HEK293 (cell line): ENCODE measurements at regions not wholly inside any gene's neighbourhood (a gene's known extent, or its start where the extent isn't known, plus 50 kb on each side); places are given as distances from the start of the nearest gene placed in this dataset.
A peak's percentile ranks its signal among the peaks of the same experiment; 100 is the strongest.

Source experiments
- BCL11A ChIP-seq: fragments of 450-650 bp; formaldehyde crosslinking; IDR thresholded peaks from 2 replicates; pipeline ENCODE4 v1.5.1; 2016; ENCODE audit warnings: low read depth, missing biosample characterization, missing genetic modification characterization
- HOXC10 ChIP-seq: sonication (generic); formaldehyde crosslinking; IDR thresholded peaks from 2 replicates; pipeline ENCODE4 v1.8.1; 2023; ENCODE audit warnings: mild to moderate bottlenecking, missing genetic modification reagents
- KLF8 ChIP-seq: fragments of 450-650 bp; formaldehyde crosslinking; IDR thresholded peaks from 2 replicates; pipeline ENCODE4 v1.5.1; 2016; ENCODE audit warnings: missing biosample characterization, missing genetic modification characterization
- OVOL3 ChIP-seq: fragments of 450-650 bp; formaldehyde crosslinking; IDR thresholded peaks from 2 replicates; pipeline ENCODE4 v1.5.1; 2016; ENCODE audit warnings: missing biosample characterization, missing genetic modification characterization
- REPIN1 ChIP-seq: fragments of 450-650 bp; formaldehyde crosslinking; IDR thresholded peaks from 2 replicates; pipeline ENCODE4 v1.5.1; 2017; ENCODE audit warnings: missing biosample characterization, missing genetic modification characterization, low read depth
- SCRT1 ChIP-seq: fragments of 450-650 bp; formaldehyde crosslinking; IDR thresholded peaks from 2 replicates; pipeline ENCODE4 v1.5.1; 2016; ENCODE audit warnings: missing biosample characterization, missing genetic modification characterization, borderline replicate concordance
- YY2 ChIP-seq: fragments of 450-650 bp; formaldehyde crosslinking; IDR thresholded peaks from 2 replicates; pipeline ENCODE4 v1.5.1; 2016; ENCODE audit warnings: missing biosample characterization, missing genetic modification characterization
- ZBTB20 ChIP-seq: fragments of 450-650 bp; formaldehyde crosslinking; IDR thresholded peaks from 2 replicates; pipeline ENCODE4 v1.5.1; 2016; ENCODE audit warnings: missing biosample characterization, missing genetic modification characterization
- ZBTB44 ChIP-seq: fragments of 450-650 bp; IDR thresholded peaks from 2 replicates; pipeline ENCODE4 v1.5.1; 2018; ENCODE audit warnings: missing biosample characterization, mild to moderate bottlenecking, missing genetic modification characterization
- ZBTB48 ChIP-seq: fragments of 450-650 bp; formaldehyde crosslinking; IDR thresholded peaks from 2 replicates; pipeline ENCODE4 v1.5.1; 2016; ENCODE audit warnings: missing biosample characterization, missing genetic modification characterization
- ZEB2 ChIP-seq: fragments of 450-650 bp; formaldehyde crosslinking; IDR thresholded peaks from 2 replicates; pipeline ENCODE4 v1.5.1; 2016; ENCODE audit warnings: missing biosample characterization, missing genetic modification characterization
- ZFP3 ChIP-seq: fragments of 450-650 bp; formaldehyde crosslinking; IDR thresholded peaks from 2 replicates; pipeline ENCODE4 v1.5.1; 2016; ENCODE audit warnings: low read depth, missing biosample characterization, missing genetic modification characterization
- ZNF133 ChIP-seq: fragments of 450-650 bp; formaldehyde crosslinking; IDR thresholded peaks from 2 replicates; pipeline ENCODE4 v1.5.1; 2016; ENCODE audit warnings: missing biosample characterization, missing genetic modification characterization
- ZNF157 ChIP-seq: fragments of 450-650 bp; formaldehyde crosslinking; IDR thresholded peaks from 2 replicates; pipeline ENCODE4 v1.5.1; 2016; ENCODE audit warnings: missing biosample characterization, missing genetic modification characterization
- ZNF214 ChIP-seq: fragments of 450-650 bp; formaldehyde crosslinking; IDR thresholded peaks from 2 replicates; pipeline ENCODE4 v1.5.1; 2017; ENCODE audit warnings: missing biosample characterization, mild to moderate bottlenecking, missing genetic modification characterization, borderline replicate concordance
- ZNF248 ChIP-seq: fragments of 450-650 bp; formaldehyde crosslinking; IDR thresholded peaks from 2 replicates; pipeline ENCODE4 v1.5.1; 2017; ENCODE audit warnings: missing biosample characterization, missing genetic modification characterization
- ZNF324 ChIP-seq: fragments of 450-650 bp; formaldehyde crosslinking; IDR thresholded peaks from 2 replicates; pipeline ENCODE4 v1.5.1; 2016; ENCODE audit warnings: missing biosample characterization, missing genetic modification characterization
- ZNF354C ChIP-seq: fragments of 450-650 bp; formaldehyde crosslinking; IDR thresholded peaks from 2 replicates; pipeline ENCODE4 v1.5.1; 2016; ENCODE audit warnings: missing biosample characterization, missing genetic modification characterization, low read depth, borderline replicate concordance
- ZNF362 ChIP-seq: fragments of 450-650 bp; formaldehyde crosslinking; IDR thresholded peaks from 2 replicates; pipeline ENCODE4 v1.5.1; 2016; ENCODE audit warnings: missing biosample characterization, missing genetic modification characterization
- ZNF416 ChIP-seq: fragments of 450-650 bp; formaldehyde crosslinking; IDR thresholded peaks from 2 replicates; pipeline ENCODE4 v1.5.1; 2016; ENCODE audit warnings: missing biosample characterization, missing genetic modification characterization
- ZNF514 ChIP-seq: fragments of 450-650 bp; formaldehyde crosslinking; IDR thresholded peaks from 2 replicates; pipeline ENCODE4 v1.5.1; 2016; ENCODE audit warnings: missing biosample characterization, missing genetic modification characterization
- ZNF660 ChIP-seq: fragments of 450-650 bp; IDR thresholded peaks from 2 replicates; pipeline ENCODE4 v1.5.1; 2018; ENCODE audit warnings: missing biosample characterization, mild to moderate bottlenecking, missing genetic modification characterization
- ZNF677 ChIP-seq: fragments of 450-650 bp; IDR thresholded peaks from 2 replicates; pipeline ENCODE4 v1.5.0; 2018; ENCODE audit warnings: missing biosample characterization, mild to moderate bottlenecking, missing genetic modification characterization, moderate library complexity
- ZNF785 ChIP-seq: fragments of 450-650 bp; formaldehyde crosslinking; IDR thresholded peaks from 2 replicates; pipeline ENCODE4 v1.5.1; 2016; ENCODE audit warnings: missing biosample characterization, missing genetic modification characterization
- ZNF843 ChIP-seq: fragments of 450-650 bp; formaldehyde crosslinking; IDR thresholded peaks from 2 replicates; pipeline ENCODE4 v1.5.1; 2016; ENCODE audit warnings: missing biosample characterization, missing genetic modification characterization
- ZSCAN23 ChIP-seq: fragments of 450-650 bp; formaldehyde crosslinking; IDR thresholded peaks from 2 replicates; pipeline ENCODE4 v1.5.1; 2016; ENCODE audit warnings: missing biosample characterization, missing genetic modification characterization
- TF ChIP-seq, protein P1 (sequence below): fragments of 450-650 bp; formaldehyde crosslinking; IDR thresholded peaks from 2 replicates; pipeline ENCODE4 v1.5.1; 2016; ENCODE audit warnings: missing biosample characterization, missing genetic modification characterization
- TF ChIP-seq, protein P2 (sequence below): fragments of 450-650 bp; formaldehyde crosslinking; IDR thresholded peaks from 2 replicates; pipeline ENCODE4 v1.5.1; 2016; ENCODE audit warnings: missing biosample characterization, missing genetic modification characterization
- TF ChIP-seq, protein P3 (sequence below): fragments of 450-650 bp; formaldehyde crosslinking; IDR thresholded peaks from 2 replicates; pipeline ENCODE4 v1.5.1; 2016; ENCODE audit warnings: missing biosample characterization, missing genetic modification characterization
- TF ChIP-seq, protein P4 (sequence below): fragments of 450-650 bp; formaldehyde crosslinking; IDR thresholded peaks from 2 replicates; pipeline ENCODE4 v1.5.1; 2016; ENCODE audit warnings: missing biosample characterization, missing genetic modification characterization
- TF ChIP-seq, protein P5 (sequence below): fragments of 450-650 bp; formaldehyde crosslinking; optimal IDR thresholded peaks from 2 replicates; pipeline ENCODE3; 2016; ENCODE audit warnings: missing biosample characterization, mild to moderate bottlenecking, missing genetic modification characterization

DNA sequence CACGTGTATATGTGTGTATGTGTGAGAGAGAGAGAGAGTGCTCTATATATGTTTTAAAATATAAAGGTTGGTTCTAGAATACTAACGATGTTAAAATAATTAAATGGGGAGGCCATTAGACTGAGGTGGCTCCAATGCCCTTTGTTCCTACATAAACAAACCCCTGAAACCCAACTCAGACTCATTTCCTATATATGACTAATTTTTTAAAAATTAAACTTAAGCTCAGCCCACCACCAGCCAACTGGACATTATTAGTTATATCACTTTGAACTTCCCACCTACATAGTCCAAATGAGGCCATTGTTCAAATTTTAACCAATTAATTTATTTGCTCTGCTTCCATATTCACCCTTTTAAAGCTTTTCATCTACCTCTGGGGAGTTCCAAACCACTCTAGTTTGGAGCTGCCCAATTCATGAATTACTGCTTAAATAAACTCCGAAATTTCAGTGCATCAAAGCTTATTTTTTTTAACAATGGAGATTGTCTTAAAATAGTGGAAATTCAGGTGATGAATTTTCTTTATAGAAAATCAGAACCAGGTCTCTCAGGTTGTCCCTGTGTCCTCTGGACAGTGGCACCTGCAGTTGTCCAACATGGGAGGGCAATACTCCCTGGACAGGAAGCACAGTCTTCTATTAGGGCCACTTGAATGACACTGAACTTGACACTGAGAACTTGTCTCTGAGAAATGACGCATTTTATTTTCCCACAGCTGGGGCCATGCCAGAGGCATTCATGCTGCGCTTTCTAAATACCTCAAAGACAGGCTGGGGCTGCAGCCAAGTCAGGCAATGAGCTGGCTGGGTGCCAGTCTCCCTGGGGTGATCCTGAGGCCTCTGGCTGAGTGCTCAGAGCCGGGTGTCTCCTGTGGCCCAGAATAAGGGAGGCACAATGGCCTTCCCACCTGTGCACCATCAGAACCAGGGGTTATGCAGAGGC, 109.5 kb upstream of the TMEM72 start (continued):
- no peak for TF ChIP-seq ZNF362
- no peak for TF ChIP-seq ZNF157
- 0 out of 2 replicates have a peak, but pooled peaks have one; percentile 67 for TF ChIP-seq ZEB2 (tag by site-specific recombination)
- no peak for TF ChIP-seq YY2 (tag by site-specific recombination)
- TF ChIP-seq ZSCAN23 (tag by site-specific recombination), result no peak
- 0 out of 2 replicates have a peak, but pooled peaks have one; percentile 43 for TF ChIP-seq ZNF843 (tag by site-specific recombination)
- no peak for TF ChIP-seq ZNF785 (tag by site-specific recombination)
- TF ChIP-seq ZNF514 (tag by site-specific recombination), result no peak
- TF ChIP-seq ZNF354C (tag by site-specific recombination), result no peak
- TF ChIP-seq, protein P1, sequence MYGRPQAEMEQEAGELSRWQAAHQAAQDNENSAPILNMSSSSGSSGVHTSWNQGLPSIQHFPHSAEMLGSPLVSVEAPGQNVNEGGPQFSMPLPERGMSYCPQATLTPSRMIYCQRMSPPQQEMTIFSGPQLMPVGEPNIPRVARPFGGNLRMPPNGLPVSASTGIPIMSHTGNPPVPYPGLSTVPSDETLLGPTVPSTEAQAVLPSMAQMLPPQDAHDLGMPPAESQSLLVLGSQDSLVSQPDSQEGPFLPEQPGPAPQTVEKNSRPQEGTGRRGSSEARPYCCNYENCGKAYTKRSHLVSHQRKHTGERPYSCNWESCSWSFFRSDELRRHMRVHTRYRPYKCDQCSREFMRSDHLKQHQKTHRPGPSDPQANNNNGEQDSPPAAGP, result no peak
- no peak for TF ChIP-seq KLF8 (tag by site-specific recombination)
- TF ChIP-seq OVOL3, result no peak
- TF ChIP-seq ZBTB48 (tag by site-specific recombination), result no peak
- TF ChIP-seq ZNF248 (tag by site-specific recombination), result no peak
- no peak for TF ChIP-seq ZBTB20 (tag by site-specific recombination)
- TF ChIP-seq ZNF214 (tag by site-specific recombination), result no peak
- TF ChIP-seq ZFP3, result no peak
- TF ChIP-seq, protein P2, sequence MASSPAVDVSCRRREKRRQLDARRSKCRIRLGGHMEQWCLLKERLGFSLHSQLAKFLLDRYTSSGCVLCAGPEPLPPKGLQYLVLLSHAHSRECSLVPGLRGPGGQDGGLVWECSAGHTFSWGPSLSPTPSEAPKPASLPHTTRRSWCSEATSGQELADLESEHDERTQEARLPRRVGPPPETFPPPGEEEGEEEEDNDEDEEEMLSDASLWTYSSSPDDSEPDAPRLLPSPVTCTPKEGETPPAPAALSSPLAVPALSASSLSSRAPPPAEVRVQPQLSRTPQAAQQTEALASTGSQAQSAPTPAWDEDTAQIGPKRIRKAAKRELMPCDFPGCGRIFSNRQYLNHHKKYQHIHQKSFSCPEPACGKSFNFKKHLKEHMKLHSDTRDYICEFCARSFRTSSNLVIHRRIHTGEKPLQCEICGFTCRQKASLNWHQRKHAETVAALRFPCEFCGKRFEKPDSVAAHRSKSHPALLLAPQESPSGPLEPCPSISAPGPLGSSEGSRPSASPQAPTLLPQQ (tag by site-specific recombination), result peak; percentile 63; the same call in 1 of the 2 replicates
- no peak for TF ChIP-seq REPIN1 (tag by site-specific recombination)
- TF ChIP-seq ZNF677 (tag by site-specific recombination), result no peak
- no peak; the same call in 1 of the 2 replicates for TF ChIP-seq ZNF660 (tag by site-specific recombination)
- TF ChIP-seq ZNF324, result no peak
- TF ChIP-seq ZBTB44, result peak; percentile 95
- TF ChIP-seq, protein P3, sequence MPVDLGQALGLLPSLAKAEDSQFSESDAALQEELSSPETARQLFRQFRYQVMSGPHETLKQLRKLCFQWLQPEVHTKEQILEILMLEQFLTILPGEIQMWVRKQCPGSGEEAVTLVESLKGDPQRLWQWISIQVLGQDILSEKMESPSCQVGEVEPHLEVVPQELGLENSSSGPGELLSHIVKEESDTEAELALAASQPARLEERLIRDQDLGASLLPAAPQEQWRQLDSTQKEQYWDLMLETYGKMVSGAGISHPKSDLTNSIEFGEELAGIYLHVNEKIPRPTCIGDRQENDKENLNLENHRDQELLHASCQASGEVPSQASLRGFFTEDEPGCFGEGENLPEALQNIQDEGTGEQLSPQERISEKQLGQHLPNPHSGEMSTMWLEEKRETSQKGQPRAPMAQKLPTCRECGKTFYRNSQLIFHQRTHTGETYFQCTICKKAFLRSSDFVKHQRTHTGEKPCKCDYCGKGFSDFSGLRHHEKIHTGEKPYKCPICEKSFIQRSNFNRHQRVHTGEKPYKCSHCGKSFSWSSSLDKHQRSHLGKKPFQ (tag by site-specific recombination), result no peak
- TF ChIP-seq ZNF133 (tag by site-specific recombination), result no peak
- TF ChIP-seq, protein P4, sequence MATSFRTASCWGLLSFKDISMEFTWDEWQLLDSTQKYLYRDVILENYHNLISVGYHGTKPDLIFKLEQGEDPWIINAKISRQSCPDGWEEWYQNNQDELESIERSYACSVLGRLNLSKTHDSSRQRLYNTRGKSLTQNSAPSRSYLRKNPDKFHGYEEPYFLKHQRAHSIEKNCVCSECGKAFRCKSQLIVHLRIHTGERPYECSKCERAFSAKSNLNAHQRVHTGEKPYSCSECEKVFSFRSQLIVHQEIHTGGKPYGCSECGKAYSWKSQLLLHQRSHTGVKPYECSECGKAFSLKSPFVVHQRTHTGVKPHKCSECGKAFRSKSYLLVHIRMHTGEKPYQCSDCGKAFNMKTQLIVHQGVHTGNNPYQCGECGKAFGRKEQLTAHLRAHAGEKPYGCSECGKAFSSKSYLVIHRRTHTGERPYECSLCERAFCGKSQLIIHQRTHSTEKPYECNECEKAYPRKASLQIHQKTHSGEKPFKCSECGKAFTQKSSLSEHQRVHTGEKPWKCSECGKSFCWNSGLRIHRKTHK (tag by site-specific recombination), result no peak
- no peak for TF ChIP-seq BCL11A (tag by site-specific recombination)
- no peak; the same call in 1 of the 2 replicates for TF ChIP-seq SCRT1 (tag by site-specific recombination)
- no peak for TF ChIP-seq ZNF416 (tag by site-specific recombination)
- TF ChIP-seq HOXC10, result no peak
- TF ChIP-seq, protein P5, sequence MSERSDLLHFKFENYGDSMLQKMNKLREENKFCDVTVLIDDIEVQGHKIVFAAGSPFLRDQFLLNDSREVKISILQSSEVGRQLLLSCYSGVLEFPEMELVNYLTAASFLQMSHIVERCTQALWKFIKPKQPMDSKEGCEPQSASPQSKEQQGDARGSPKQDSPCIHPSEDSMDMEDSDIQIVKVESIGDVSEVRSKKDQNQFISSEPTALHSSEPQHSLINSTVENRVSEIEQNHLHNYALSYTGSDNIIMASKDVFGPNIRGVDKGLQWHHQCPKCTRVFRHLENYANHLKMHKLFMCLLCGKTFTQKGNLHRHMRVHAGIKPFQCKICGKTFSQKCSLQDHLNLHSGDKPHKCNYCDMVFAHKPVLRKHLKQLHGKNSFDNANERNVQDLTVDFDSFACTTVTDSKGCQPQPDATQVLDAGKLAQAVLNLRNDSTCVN, result no peak
